ENCODE measurements at regions not wholly inside any gene's neighbourhood (a gene's known extent, or its start where the extent isn't known, plus 50 kb on each side); places are given as distances from the start of the nearest gene placed in this dataset.

GRCh38 chr2:240363746-240364581 lies 71.5 kb upstream of the GPC1 start:
- no peaks in the 10 kb centered on the region for H4K20me1 ChIP-seq (ENCODE audit: insufficient read depth, poor library complexity, severe bottlenecking)
- H2AFZ ChIP-seq = no peak overlapping the region
- H3K9me3 ChIP-seq (ENCODE audit: low read depth) = no peaks in the 10 kb centered on the region
- H3K4me3 ChIP-seq = no peak overlapping the region
- H3K4me2 ChIP-seq = no peak overlapping the region
- H3K27me3 ChIP-seq = no peaks in the 10 kb centered on the region
- H3K4me1 ChIP-seq (ENCODE audit: insufficient read depth) = no peaks in the 10 kb centered on the region
- TF ChIP-seq EZH2phosphoT487 (IDR thresholded peaks at IDR 0.05; ENCODE audit: low read depth, severe bottlenecking, unreplicated experiment) (no peak), EZH2 (IDR thresholded peaks at IDR 0.05; ENCODE audit: borderline replicate concordance) (no peak), CTCF (IDR thresholded peaks at IDR 0.05; ENCODE audit: poor library complexity) (no peak)
- no peaks in the 10 kb centered on the region for H3K79me2 ChIP-seq
- no peaks in the 10 kb centered on the region for H3K9me2 ChIP-seq (replicated peaks; ENCODE audit: insufficient read depth)
- DNase-seq (ENCODE audit: low spot score) = no peak
- H3K27ac ChIP-seq = no peak overlapping the region
- H3K36me3 ChIP-seq (replicated peaks; ENCODE audit: insufficient read depth, low read depth) = no peaks in the 10 kb centered on the region
- 84% methylated on average over 28 of the region's 28 CpGs for WGBS (ENCODE audit: low lambda C conversion rate, missing lambda C conversion rate)

GRCh38 chr2:240364582-240364960 lies 70.9 kb upstream of the GPC1 start:
- no peaks in the 10 kb centered on the region for H3K27me3 ChIP-seq
- H3K4me3 ChIP-seq = no peak overlapping the region
- H3K4me2 ChIP-seq = no peak overlapping the region
- no peaks in the 10 kb centered on the region for H3K79me2 ChIP-seq
- 94% methylated on average over 12 of the region's 16 CpGs for WGBS (ENCODE audit: low lambda C conversion rate, missing lambda C conversion rate)
- H3K9me3 ChIP-seq (ENCODE audit: low read depth) = no peaks in the 10 kb centered on the region
- no peak overlapping the region for H2AFZ ChIP-seq
- DNase-seq (ENCODE audit: low spot score) = no peak
- no peak overlapping the region for H3K27ac ChIP-seq
- TF ChIP-seq EZH2phosphoT487 (IDR thresholded peaks at IDR 0.05; ENCODE audit: low read depth, severe bottlenecking, unreplicated experiment) = no peak
- TF ChIP-seq CTCF (IDR thresholded peaks at IDR 0.05; ENCODE audit: poor library complexity) = no peak
- no peak for TF ChIP-seq EZH2 (IDR thresholded peaks at IDR 0.05; ENCODE audit: borderline replicate concordance)
- no peaks in the 10 kb centered on the region for H3K9me2 ChIP-seq (replicated peaks; ENCODE audit: insufficient read depth)
- no peaks in the 10 kb centered on the region for H3K36me3 ChIP-seq (replicated peaks; ENCODE audit: insufficient read depth, low read depth)
- no peaks in the 10 kb centered on the region for H4K20me1 ChIP-seq (ENCODE audit: insufficient read depth, poor library complexity, severe bottlenecking)
- peaks cover 3% of the 10 kb centered on the region for H3K4me1 ChIP-seq (ENCODE audit: insufficient read depth)

GRCh38 chr2:240364961-240365775 lies 70.3 kb upstream of the GPC1 start:
- H3K27me3 ChIP-seq = no peaks in the 10 kb centered on the region
- no peaks in the 10 kb centered on the region for H3K9me2 ChIP-seq (replicated peaks; ENCODE audit: insufficient read depth)
- no peak overlapping the region for H2AFZ ChIP-seq
- no peak overlapping the region for H3K4me2 ChIP-seq
- no peak for TF ChIP-seq EZH2phosphoT487 (IDR thresholded peaks at IDR 0.05; ENCODE audit: low read depth, severe bottlenecking, unreplicated experiment)
- TF ChIP-seq EZH2 (IDR thresholded peaks at IDR 0.05; ENCODE audit: borderline replicate concordance) = no peak
- TF ChIP-seq CTCF (IDR thresholded peaks at IDR 0.05; ENCODE audit: poor library complexity) = no peak
- no peak for DNase-seq (ENCODE audit: low spot score)
- H3K9me3 ChIP-seq (ENCODE audit: low read depth) = no peaks in the 10 kb centered on the region
- H3K36me3 ChIP-seq (replicated peaks; ENCODE audit: insufficient read depth, low read depth) = no peaks in the 10 kb centered on the region
- no peaks in the 10 kb centered on the region for H3K79me2 ChIP-seq
- WGBS (ENCODE audit: low lambda C conversion rate, missing lambda C conversion rate) = 89% methylated on average over 28 of the region's 30 CpGs
- H3K27ac ChIP-seq = no peak overlapping the region
- H3K4me3 ChIP-seq = no peak overlapping the region
- no peaks in the 10 kb centered on the region for H4K20me1 ChIP-seq (ENCODE audit: insufficient read depth, poor library complexity, severe bottlenecking)
- peaks cover 8% of the 10 kb centered on the region for H3K4me1 ChIP-seq (ENCODE audit: insufficient read depth)
